ENCODE measurements at regions not wholly inside any gene's neighbourhood (a gene's known extent, or its start where the extent isn't known, plus 50 kb on each side); places are given as distances from the start of the nearest gene placed in this dataset.

- H3K4me3 ChIP-seq (replicated peaks in 1 of 3; ENCODE audit: low read depth in 2 of 3, low read length in 3 of 3), result no peak overlapping the region
- H3K9me3 ChIP-seq (replicated peaks in 1 of 2; ENCODE audit: control insufficient read depth in 1 of 2, insufficient read depth in 1 of 2, low read length in 2 of 2), result peaks cover 0 to 3% of the 10 kb centered on the region in 2 donors
- H3K79me2 ChIP-seq (ENCODE audit: insufficient read depth, low read length), result no peaks in the 10 kb centered on the region
- H3K9ac ChIP-seq (ENCODE audit: insufficient read depth, low read length, poor library complexity, severe bottlenecking), result no peak overlapping the region
- no peaks in the 10 kb centered on the region for H4K20me1 ChIP-seq (ENCODE audit: insufficient read depth, low read length)
- H3K4me2 ChIP-seq (replicated peaks; ENCODE audit: extremely low read depth, low read length, poor library complexity, severe bottlenecking), result no peak overlapping the region
- no peaks in the 10 kb centered on the region for H3K36me3 ChIP-seq (replicated peaks in 1 of 2; ENCODE audit: control insufficient read depth in 1 of 2, insufficient read depth in 2 of 2, low read length in 2 of 2)
- TF ChIP-seq CTCF (IDR thresholded peaks at IDR 0.05), result no peak
- Mint-ChIP-seq H3K4me3 (no peak overlapping the region), H3K27me3 (ENCODE audit: low read depth in 3 of 3) (no peaks in the 10 kb centered on the region), H3K27ac (no peak overlapping the region), H3K4me1 (no peaks in the 10 kb centered on the region), H3K9me3 (peaks cover 0 to 6% (median 0%) of the 10 kb centered on the region in 7 donors), H3K36me3 (no peaks in the 10 kb centered on the region)
- intact Hi-C loops (cut with micrococcal nuclease), result no loop called here
- no peak overlapping the region for H2AFZ ChIP-seq (ENCODE audit: insufficient read depth, low read depth, low read length, poor library complexity, severe bottlenecking)
- no peak overlapping the region for H3K27ac ChIP-seq (ENCODE audit: low read depth in 1 of 2, low read length in 2 of 2)
- H3K4me1 ChIP-seq (ENCODE audit: control insufficient read depth in 1 of 2, insufficient read depth in 2 of 2, low read length in 2 of 2), result no peaks in the 10 kb centered on the region
- H3K27me3 ChIP-seq (ENCODE audit: control insufficient read depth in 2 of 2, insufficient read depth in 2 of 2, low read length in 2 of 2), result no peaks in the 10 kb centered on the region
- no peak for DNase-seq
- no CpG with 5 or more reads among the region's 2 CpGs for WGBS (ENCODE audit: insufficient coverage)
These were observed 2047.9 kb downstream of the ARAP2 start for GRCh38 chr4:34196375-34196774.

- H3K36me3 ChIP-seq (replicated peaks in 1 of 2; ENCODE audit: control insufficient read depth in 1 of 2, insufficient read depth in 2 of 2, low read length in 2 of 2), result no peaks in the 10 kb centered on the region
- H3K27me3 ChIP-seq (ENCODE audit: control insufficient read depth in 2 of 2, insufficient read depth in 2 of 2, low read length in 2 of 2), result no peaks in the 10 kb centered on the region
- no peak overlapping the region for H3K4me2 ChIP-seq (replicated peaks; ENCODE audit: extremely low read depth, low read length, poor library complexity, severe bottlenecking)
- H3K4me1 ChIP-seq (ENCODE audit: control insufficient read depth in 1 of 2, insufficient read depth in 2 of 2, low read length in 2 of 2), result no peaks in the 10 kb centered on the region
- WGBS (ENCODE audit: insufficient coverage), result no CpG with 5 or more reads among the region's 1 CpG
- Mint-ChIP-seq H3K4me3 (no peak overlapping the region), H3K9me3 (peaks cover 0 to 6% (median 0%) of the 10 kb centered on the region in 7 donors), H3K4me1 (no peaks in the 10 kb centered on the region), H3K36me3 (no peaks in the 10 kb centered on the region), H3K27me3 (ENCODE audit: low read depth in 3 of 3) (no peaks in the 10 kb centered on the region), H3K27ac (no peak overlapping the region)
- no peaks in the 10 kb centered on the region for H4K20me1 ChIP-seq (ENCODE audit: insufficient read depth, low read length)
- H3K4me3 ChIP-seq (replicated peaks in 1 of 3; ENCODE audit: low read depth in 2 of 3, low read length in 3 of 3), result no peak overlapping the region
- H2AFZ ChIP-seq (ENCODE audit: insufficient read depth, low read depth, low read length, poor library complexity, severe bottlenecking), result no peak overlapping the region
- no peak overlapping the region for H3K27ac ChIP-seq (ENCODE audit: low read depth in 1 of 2, low read length in 2 of 2)
- H3K79me2 ChIP-seq (ENCODE audit: insufficient read depth, low read length), result no peaks in the 10 kb centered on the region
- intact Hi-C loops (cut with micrococcal nuclease), result no loop called here
- no peak overlapping the region for H3K9ac ChIP-seq (ENCODE audit: insufficient read depth, low read length, poor library complexity, severe bottlenecking)
- TF ChIP-seq CTCF (IDR thresholded peaks at IDR 0.05), result no peak
- no peak for DNase-seq
- H3K9me3 ChIP-seq (replicated peaks in 1 of 2; ENCODE audit: control insufficient read depth in 1 of 2, insufficient read depth in 1 of 2, low read length in 2 of 2), result peaks cover 0 to 5% of the 10 kb centered on the region in 2 donors
These were observed 2045.3 kb downstream of the ARAP2 start for GRCh38 chr4:34198966-34199365.
